Muscle of back (tissue), 3 donors: ENCODE measurements at regions not wholly inside any gene's neighbourhood (a gene's known extent, or its start where the extent isn't known, plus 50 kb on each side); places are given as distances from the start of the nearest gene placed in this dataset.
"Not testable (repeated sequence)": the region's sequence is repeated elsewhere in the genome, so short reads cannot be mapped to it uniquely, and the experiment has no call there.

ENCODE experiments used
- DNase-seq, 3 donors: peaks; one replicate each; pipeline versions ENCODE4 v3.0.0 to v3.0.0-alpha.2; 2013

DNA sequence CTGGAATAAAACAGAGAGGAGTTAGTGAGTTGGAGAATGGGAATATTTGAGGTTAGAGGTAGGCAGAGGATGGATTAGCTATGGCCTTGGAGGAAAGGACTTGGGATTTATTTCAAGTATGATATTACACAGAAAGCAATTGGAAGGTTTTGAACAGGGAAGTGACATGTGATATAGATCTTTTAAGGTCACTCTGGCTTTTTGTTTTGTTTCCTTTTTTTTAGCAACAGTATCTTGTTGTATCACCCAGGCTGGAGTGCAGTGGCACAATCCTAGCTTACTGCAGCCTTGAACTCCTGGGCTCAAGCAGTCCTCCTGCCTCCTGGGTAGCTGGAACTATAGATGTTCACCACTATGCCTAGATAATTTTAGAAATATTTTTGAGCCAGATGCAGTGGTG, 190.3 kb downstream of the UTRN start:
- DNase-seq = no peak

DNA sequence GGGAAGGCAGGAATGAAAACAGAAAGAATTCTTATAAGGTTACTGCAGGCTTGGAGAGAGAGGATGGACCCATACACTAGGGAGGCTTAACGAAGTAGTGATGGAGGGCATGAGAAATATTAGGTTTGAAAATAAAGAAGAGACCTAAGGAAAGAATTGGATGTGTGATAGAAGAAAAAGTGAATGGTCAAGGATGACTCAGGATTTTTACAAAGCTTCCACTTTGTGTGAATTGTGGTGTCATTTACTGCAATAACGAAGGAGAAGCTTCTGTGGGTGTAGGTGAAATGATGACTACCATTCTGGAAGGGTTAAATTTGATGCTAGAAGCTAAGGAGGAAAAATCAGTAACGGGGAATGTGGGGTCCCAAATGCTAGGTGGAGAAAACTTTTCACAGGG, 191.2 kb downstream of the UTRN start:
- no peak for DNase-seq

DNA sequence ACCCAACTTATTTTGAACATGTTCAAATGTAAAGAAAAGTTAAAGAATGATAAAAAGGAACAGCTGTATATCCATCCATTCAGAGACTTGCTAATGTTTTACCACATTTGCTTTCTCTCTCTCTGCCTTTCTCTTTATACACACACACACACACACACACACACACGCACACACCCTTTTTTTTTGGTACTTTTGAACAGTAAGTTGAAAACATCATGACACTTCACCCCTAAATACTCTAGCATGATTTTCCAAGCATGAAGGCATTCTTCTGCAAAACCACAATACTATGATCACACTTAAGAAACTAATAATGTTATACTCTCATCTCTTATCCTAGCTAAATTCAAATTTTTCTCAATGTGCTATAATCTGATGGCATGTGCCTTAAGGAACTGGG, 192.3 kb downstream of the UTRN start:
- DNase-seq = no peak

DNA sequence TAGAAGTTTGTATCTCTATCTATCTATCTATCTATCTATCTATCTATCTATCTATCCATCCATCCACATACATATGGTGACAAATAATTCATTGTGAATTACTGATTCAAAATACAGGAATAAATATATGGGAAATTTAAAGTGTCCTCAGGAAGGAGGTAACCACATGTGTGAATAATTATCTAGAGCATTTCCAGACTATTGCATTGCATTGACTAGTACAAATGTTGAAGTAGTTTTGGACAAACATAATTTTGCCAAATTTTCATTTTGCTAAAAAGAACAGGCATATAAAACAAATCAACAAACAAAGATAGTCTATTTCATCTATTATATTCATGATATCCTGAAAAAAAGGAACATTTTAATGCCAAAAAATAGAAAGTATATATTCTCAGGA, 192.7 kb downstream of the UTRN start:
- DNase-seq = no peak

DNA sequence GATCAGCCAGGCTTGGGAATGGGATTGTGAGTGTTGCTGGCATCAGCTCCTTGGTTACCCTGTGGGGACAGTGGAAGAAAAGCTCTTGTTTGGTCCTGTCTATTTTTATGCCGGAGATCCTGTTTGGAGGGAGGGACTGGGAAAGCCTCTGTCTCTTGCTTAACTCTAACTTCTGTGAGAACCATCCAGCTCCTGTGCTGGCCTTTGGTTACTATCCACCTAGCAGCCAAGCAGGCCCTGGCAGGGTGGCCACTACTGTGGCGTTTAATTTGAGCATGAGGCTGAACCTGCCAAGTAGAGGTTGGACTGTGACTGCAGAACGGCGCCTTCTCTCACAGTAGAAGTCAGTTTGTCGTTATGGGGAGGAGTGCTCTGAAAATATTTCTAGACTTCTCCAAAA, 193.3 kb downstream of the UTRN start:
- peak in 2 of 3 donors; percentile 27 to 55 for DNase-seq

DNA sequence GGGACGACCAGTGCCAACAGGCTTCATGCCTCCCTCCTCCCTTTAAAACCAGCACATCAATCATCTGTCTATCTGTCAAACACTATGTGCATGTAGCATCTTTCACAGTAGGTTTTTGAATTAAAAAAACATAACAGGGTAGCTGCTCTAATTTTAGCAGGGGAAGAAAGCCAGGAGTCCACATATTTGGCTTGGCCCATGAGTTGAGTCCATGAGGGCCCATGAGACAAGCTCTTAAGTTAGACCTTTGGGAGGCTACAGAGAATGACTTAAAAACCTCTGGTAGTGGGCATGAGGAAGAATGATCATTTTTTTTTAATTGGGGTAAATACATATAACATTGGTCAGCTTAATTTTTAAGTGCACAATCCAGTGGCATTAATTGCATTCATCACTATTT, 194.9 kb downstream of the UTRN start:
- no peak for DNase-seq

DNA sequence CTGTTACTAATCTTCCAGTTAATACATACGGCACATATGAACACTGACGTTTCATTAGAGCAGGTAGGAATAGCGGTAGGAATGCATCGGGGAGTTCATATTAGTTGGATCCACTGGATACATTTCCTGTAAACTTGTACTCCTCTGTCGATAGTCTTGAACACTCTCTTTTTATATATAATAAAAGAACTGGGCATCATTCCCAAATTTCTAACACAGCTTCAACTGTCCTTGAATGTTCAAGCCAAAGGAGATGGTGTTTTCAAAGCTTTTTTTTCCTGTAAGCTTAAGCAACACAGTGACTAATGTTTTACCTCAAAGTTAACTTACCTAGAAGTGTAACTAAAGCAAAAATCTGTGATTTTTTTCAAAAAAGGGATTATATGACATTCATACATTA, 195.3 kb downstream of the UTRN start:
- DNase-seq = peak in 1 of 3 donors; percentile 51

DNA sequence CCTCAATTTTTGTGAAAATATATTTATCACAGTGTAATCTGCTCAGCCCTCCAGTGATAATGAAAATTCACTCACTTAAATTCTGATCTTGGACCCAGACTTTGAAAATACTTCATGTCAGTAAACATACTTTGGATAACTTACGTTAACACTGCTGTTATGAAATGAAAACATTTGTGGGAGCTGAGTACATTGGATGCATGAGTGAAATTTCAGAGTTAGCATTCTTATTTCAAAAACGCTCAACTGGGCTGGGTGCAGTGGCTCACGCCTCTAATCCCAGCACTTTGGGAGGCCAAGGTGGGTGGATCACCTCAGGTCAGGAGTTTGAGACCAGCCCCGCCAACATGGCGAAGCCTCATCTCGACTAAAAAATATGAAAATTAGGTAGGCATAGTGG, 196.4 kb downstream of the UTRN start:
- no peak for DNase-seq

DNA sequence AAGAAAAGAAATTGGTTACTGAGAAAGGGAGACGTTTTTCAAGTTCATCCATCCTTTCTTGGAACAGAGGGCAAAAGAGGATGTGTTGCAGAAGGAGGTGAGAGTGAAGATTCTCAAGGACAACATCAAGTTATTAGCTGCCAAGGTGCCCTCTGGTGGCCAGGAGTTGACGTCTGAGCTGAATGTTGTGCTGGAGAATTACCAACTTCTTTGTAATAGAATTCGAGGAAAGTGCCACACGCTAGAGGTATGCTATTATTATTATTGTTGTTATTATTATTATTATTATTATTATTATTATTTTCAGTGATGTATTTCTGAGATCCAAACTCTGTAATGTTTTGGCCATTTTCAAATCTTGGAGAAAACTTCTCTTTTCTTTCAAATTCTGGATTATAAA, 197.0 kb downstream of the UTRN start:
- DNase-seq = peak; percentile 66 to 78 (median 76)

DNA sequence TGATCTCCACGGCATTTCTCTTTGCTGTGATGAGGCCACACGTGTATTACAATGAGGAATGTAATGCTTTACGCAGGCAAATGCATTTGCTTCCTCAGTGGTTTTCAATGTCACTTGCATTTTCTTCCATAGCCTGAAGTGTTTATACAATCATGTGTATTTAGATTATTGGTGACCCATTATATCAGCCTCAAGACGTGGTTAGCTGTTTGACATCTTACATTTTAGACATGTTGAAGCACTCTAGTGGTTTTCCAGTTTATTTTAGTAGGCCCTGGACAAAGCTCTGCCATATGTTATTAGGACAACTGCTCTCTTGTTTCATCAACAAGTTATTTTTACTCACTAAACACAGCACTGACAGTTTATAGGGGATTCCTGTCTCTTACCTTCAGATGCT, 200.4 kb downstream of the UTRN start:
- no peak for DNase-seq

DNA sequence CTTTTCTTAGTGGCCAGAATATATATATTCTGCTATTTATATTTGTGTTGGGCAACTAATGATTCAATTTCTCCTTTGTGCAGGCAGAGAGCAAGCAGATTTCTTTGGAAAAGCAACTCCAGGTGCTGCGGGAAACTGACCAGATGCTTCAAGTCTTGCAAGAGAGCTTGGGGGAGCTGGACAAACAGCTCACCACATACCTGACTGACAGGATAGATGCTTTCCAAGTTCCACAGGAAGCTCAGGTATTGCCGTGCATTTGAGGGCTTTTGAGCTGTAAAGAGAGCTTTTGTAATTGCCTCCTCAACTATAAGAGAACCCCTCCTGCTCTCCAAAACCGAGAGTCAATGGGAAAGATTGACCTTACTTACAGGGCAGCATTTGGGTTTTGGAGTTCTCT, 203.5 kb downstream of the UTRN start:
- no peak for DNase-seq

- no peak for DNase-seq
These were observed 208.1 kb downstream of the UTRN start for GRCh38 chr6:144493035-144493910.

- not testable (repeated sequence) for DNase-seq
These were observed 209.9 kb downstream of the UTRN start for GRCh38 chr6:144495076-144495475.

GRCh38 chr6:144497650-144498049, 212.5 kb downstream of the UTRN start:
- no peak for DNase-seq

DNA sequence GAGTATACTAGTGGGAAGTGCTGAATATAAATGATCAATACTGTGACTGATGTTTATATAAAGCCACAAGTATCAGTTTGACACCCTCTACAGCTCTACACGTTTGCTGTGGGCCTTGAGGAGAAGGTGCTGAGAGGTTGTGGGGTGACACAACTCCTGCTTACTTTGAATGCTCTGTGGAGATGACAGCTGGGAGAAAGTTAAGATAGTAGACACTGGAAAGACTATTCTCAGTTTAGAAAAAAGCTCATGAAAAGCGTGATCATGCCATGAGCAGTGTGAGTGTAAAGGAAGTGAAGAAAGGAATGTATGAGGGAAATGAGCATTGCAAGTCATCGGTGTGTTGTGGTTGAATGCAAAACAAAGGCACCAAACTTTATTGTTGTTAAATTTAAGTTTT, 215.8 kb downstream of the UTRN start:
- DNase-seq = no peak

- DNase-seq = not testable (repeated sequence)
These were observed 220.1 kb downstream of the UTRN start for GRCh38 chr6:144505214-144505613.

DNA sequence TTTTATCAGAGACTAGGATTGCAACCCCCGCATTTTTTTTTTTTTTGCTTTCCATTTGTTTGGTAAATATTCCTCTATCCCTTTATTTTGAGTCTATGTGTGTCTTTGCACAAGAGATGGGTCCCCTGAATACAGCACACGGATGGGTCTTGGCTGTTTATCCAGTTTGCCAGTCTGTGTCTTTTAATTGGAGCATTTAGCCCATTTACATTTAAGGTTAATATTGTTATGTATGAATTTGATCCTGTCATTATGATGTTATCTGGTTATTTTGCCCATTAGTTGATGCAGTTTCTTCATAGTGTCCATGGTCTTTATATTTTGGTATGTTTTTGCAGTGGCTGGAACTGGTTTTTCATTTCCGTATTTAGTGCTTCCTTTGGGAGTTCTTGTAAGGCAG, 220.9 kb downstream of the UTRN start:
- DNase-seq = not testable (repeated sequence)

DNA sequence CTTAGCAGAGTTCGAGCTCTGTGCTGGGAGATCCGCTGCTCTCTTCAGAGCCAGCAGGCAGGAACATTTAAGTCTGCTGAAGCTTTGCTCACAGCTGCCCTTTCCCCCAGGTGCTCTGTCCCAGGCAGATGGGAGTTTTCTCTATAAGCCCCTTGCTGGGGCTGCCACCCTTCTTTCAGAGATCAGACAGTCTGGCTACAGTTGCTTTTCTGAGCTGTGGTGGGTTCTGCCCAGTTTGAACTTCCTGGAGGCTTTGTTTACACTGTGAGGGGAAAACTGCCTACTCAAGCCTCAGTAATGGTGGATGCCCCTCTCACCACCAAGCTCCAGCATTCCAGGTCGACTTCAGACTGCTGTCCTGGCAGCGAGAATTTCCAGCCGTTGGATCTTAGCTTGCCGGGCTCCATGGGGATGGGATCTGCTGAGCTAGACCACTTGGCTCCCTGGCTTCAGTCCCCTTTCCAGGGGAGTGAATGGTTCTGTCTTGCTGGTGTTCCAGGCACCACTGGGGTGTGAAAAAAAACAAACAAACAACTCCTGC, 222.7 kb downstream of the UTRN start:
- DNase-seq = not testable (repeated sequence)

- no peak for DNase-seq
These were observed 225.7 kb downstream of the UTRN start for GRCh38 chr6:144510859-144511258.

GRCh38 chr6:144515761-144516160, 230.6 kb downstream of the UTRN start:
- no peak for DNase-seq

- DNase-seq = peak; percentile 26 to 62 (median 37)
These were observed 234.3 kb downstream of the UTRN start for GRCh38 chr6:144519426-144519825.

DNA sequence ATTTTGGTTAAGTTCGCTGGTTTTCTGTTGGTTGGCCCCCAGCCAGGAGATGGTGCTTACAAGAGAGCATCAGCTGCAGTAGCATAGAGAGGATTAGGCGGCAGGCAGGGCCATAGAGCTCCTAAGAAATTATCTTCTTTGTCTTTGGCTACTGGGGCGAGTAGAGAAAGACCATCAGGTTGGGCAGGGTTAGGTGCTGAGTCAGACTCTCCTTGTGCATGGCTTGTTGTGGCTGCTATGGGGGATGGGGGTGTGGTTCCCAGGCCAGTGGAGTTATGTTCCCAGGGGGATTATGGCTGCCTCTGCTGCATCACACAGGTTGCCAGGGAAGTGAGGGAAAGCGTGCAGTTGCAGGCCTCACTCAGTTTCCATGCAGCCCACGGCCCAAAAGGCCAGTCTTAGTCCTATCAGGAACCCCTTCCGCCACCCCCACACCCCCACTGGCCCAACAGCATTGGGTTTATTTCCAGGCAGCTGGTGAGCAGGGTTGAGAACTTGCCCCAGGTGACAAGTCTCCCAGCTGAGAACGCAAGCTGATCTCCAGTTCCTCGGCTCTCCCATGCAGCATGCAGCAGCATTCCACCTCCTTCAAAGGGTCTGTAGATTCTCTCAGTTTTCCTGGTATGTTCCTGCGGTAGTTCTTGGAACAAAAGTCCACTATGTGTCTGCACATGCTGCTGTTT, 243.7 kb downstream of the UTRN start:
- DNase-seq = peak in 1 of 3 donors; percentile 31

- DNase-seq = no peak
These were observed 245.0 kb downstream of the UTRN start for GRCh38 chr6:144530118-144530517.
